Prostate gland (tissue), 2 donors: ENCODE measurements at regions not wholly inside any gene's neighbourhood (a gene's known extent, or its start where the extent isn't known, plus 50 kb on each side); places are given as distances from the start of the nearest gene placed in this dataset.

Experiments
- CTCF ChIP-seq, 4 experiments: fragments of 200-600 bp in 2 of 4; fragments of 450-650 bp in 2 of 4; sonication (generic) in 2 of 4; IDR thresholded peaks; 1 replicate in 3 of 4; 2 replicates in 1 of 4; pipeline ENCODE4 v1.5.1; 2016 to 2019; ENCODE audit warnings: antibody characterized with exemption in 4 of 4, mild to moderate bottlenecking in 2 of 4, moderate library complexity in 2 of 4
- POLR2A ChIP-seq: fragments of 450-650 bp; IDR thresholded peaks from one replicate; pipeline ENCODE4 v1.6.1; 2016; ENCODE audit warnings: antibody characterized with exemption, mild to moderate bottlenecking

- TF ChIP-seq CTCF (IDR thresholded peaks at IDR 0.05) (no peak), POLR2A (no peak)
These were observed 331.2 kb upstream of the LRATD1 start for GRCh38 chr2:14301331-14301730.
